Caco-2 (cell line): ENCODE measurements at regions not wholly inside any gene's neighbourhood (a gene's known extent, or its start where the extent isn't known, plus 50 kb on each side); places are given as distances from the start of the nearest gene placed in this dataset.

Experiments
- BruUV-seq: library from RNA; stranded (reverse); fragments of 400-500 nt; replicated peaks from 2 replicates; lab custom pipeline; 2021; lab: Mats Ljungman, UMichigan
- CTCF ChIA-PET: fragments of 300-600 bp; sonication (Branson Sonifier 250); formaldehyde crosslinking; loops from one replicate; lab custom pipeline; 2022; ENCODE audit warnings: antibody characterized with exemption; lab: Charles Lee
- POLR2A ChIA-PET: fragments of 300-600 bp; sonication (Branson Sonifier 250); formaldehyde crosslinking; loops from one replicate; lab custom pipeline; 2022; ENCODE audit warnings: antibody characterized with exemption; lab: Charles Lee
- DNase-seq, 2 experiments: peaks; one replicate each; pipeline versions ENCODE4 v3.0.0 to v3.0.0-alpha.2; 2020 to 2022
- H3K27me3 ChIP-seq: replicated peaks from 2 replicates; pipeline ENCODE4 v1.6.0; 2011; ENCODE audit warnings: low read length; ENCODE audit not compliant: control insufficient read depth, insufficient read depth
- H3K36me3 ChIP-seq: 2 replicates; pipeline ENCODE4 v1.5.1; 2011; ENCODE audit warnings: low read length; ENCODE audit not compliant: control insufficient read depth, insufficient read depth
- H3K4me1 ChIP-seq: fragments of 250-450 bp; sonication (Bioruptor Pico); 2 replicates; pipeline ENCODE4 v1.5.1; 2020; ENCODE audit warnings: mild to moderate bottlenecking
- H3K4me3 ChIP-seq: 2 replicates; pipeline ENCODE4 v1.5.1; 2011; ENCODE audit warnings: low read depth, mild to moderate bottlenecking, control low read depth, low read length
- H3K9me3 ChIP-seq: fragments of 250-450 bp; sonication (Bioruptor Pico); 2 replicates; pipeline ENCODE4 v1.5.1; 2020; ENCODE audit warnings: mild to moderate bottlenecking, moderate library complexity
- H3K27ac Mint-ChIP-seq: one replicate; pipeline ENCODE4 v1.8.0; 2022; ENCODE audit warnings: mixed read lengths; ENCODE audit not compliant: unreplicated experiment
- H3K27me3 Mint-ChIP-seq: one replicate; pipeline ENCODE4 v1.8.0; 2022; ENCODE audit warnings: mixed read lengths; ENCODE audit not compliant: insufficient read depth, unreplicated experiment
- H3K36me3 Mint-ChIP-seq: one replicate; pipeline ENCODE4 v1.8.0; 2022; ENCODE audit warnings: mild to moderate bottlenecking, mixed read lengths; ENCODE audit not compliant: insufficient read depth, unreplicated experiment
- H3K4me1 Mint-ChIP-seq: one replicate; pipeline ENCODE4 v1.8.0; 2022; ENCODE audit warnings: low read depth, mixed read lengths; ENCODE audit not compliant: unreplicated experiment
- H3K4me3 Mint-ChIP-seq: one replicate; pipeline ENCODE4 v1.8.0; 2022; ENCODE audit warnings: mild to moderate bottlenecking, moderate library complexity, mixed read lengths; ENCODE audit not compliant: unreplicated experiment
- H3K9me3 Mint-ChIP-seq: one replicate; pipeline ENCODE4 v1.8.0; 2022; ENCODE audit warnings: mixed read lengths; ENCODE audit not compliant: unreplicated experiment
- CTCF ChIP-seq, 2 experiments: fragments of 200-600 bp in 1 of 2; IDR thresholded peaks; 1 replicate in 1 of 2; 2 replicates in 1 of 2; pipeline versions ENCODE4 v1.5.1 to v1.8.0; 2011 to 2022; ENCODE audit warnings: antibody characterized with exemption in 1 of 2, control low read depth in 1 of 2, inconsistent platforms in 1 of 2, low read depth in 1 of 2, low read length in 1 of 2, mild to moderate bottlenecking in 1 of 2, moderate library complexity in 1 of 2; ENCODE audit not compliant: insufficient read depth in 1 of 2, severe bottlenecking in 1 of 2, unreplicated experiment in 1 of 2
- intact Hi-C: fragments of 100-400 bp; cut with micrococcal nuclease; formaldehyde crosslinking; loops from one replicate; pipeline ENCODE4 v1.10.0; 2022; ENCODE audit not compliant: unreplicated experiment

GRCh38 chr3:78406396-78406795 lies 1361.4 kb downstream of the ROBO1 start:
- Histone ChIP-seq H3K4me3 (no peak overlapping the region), H3K9me3 (no peaks in the 10 kb centered on the region), H3K27me3 (no peaks in the 10 kb centered on the region), H3K36me3 (no peaks in the 10 kb centered on the region), H3K4me1 (no peaks in the 10 kb centered on the region)
- CTCF ChIA-PET: no interaction called here
- no peaks in the 10 kb centered on the region for H3K9me3 Mint-ChIP-seq
- H3K4me3 Mint-ChIP-seq: no peak overlapping the region
- H3K27me3 Mint-ChIP-seq: no peaks in the 10 kb centered on the region
- BruUV-seq: no TSS peak
- no peaks in the 10 kb centered on the region for H3K36me3 Mint-ChIP-seq
- POLR2A ChIA-PET: no interaction called here
- no peaks in the 10 kb centered on the region for H3K4me1 Mint-ChIP-seq
- no peak overlapping the region for H3K27ac Mint-ChIP-seq
- TF ChIP-seq CTCF (IDR thresholded peaks at IDR 0.05; ENCODE audit: insufficient read depth in 1 of 2, low read depth in 1 of 2, low read length in 1 of 2, severe bottlenecking in 1 of 2, unreplicated experiment in 1 of 2): no peak
- intact Hi-C loops: no loop called here
- no peak for DNase-seq

GRCh38 chr3:78410077-78410476 lies 1357.7 kb downstream of the ROBO1 start:
- Mint-ChIP-seq H3K27me3 (no peaks in the 10 kb centered on the region), H3K4me1 (no peaks in the 10 kb centered on the region), H3K9me3 (no peaks in the 10 kb centered on the region), H3K4me3 (no peak overlapping the region), H3K36me3 (no peaks in the 10 kb centered on the region), H3K27ac (no peak overlapping the region)
- no peak for TF ChIP-seq CTCF (IDR thresholded peaks at IDR 0.05; ENCODE audit: insufficient read depth in 1 of 2, low read depth in 1 of 2, low read length in 1 of 2, severe bottlenecking in 1 of 2, unreplicated experiment in 1 of 2)
- Histone ChIP-seq H3K4me3 (no peak overlapping the region), H3K27me3 (no peaks in the 10 kb centered on the region), H3K4me1 (no peaks in the 10 kb centered on the region), H3K9me3 (no peaks in the 10 kb centered on the region), H3K36me3 (no peaks in the 10 kb centered on the region)
- DNase-seq: no peak
- intact Hi-C loops: no loop called here
- ChIA-PET POLR2A (no interaction called here), CTCF (no interaction called here)
- no TSS peak for BruUV-seq

- TF ChIP-seq CTCF (IDR thresholded peaks at IDR 0.05; ENCODE audit: insufficient read depth in 1 of 2, low read depth in 1 of 2, low read length in 1 of 2, severe bottlenecking in 1 of 2, unreplicated experiment in 1 of 2): no peak
- intact Hi-C loops: no loop called here
- Histone ChIP-seq H3K36me3 (no peaks in the 10 kb centered on the region), H3K4me3 (no peak overlapping the region), H3K4me1 (no peaks in the 10 kb centered on the region), H3K27me3 (no peaks in the 10 kb centered on the region), H3K9me3 (no peaks in the 10 kb centered on the region)
- POLR2A ChIA-PET: no interaction called here
- CTCF ChIA-PET: no interaction called here
- no peaks in the 10 kb centered on the region for H3K4me1 Mint-ChIP-seq
- BruUV-seq: no TSS peak
- H3K27ac Mint-ChIP-seq: no peak overlapping the region
- H3K27me3 Mint-ChIP-seq: no peaks in the 10 kb centered on the region
- H3K36me3 Mint-ChIP-seq: no peaks in the 10 kb centered on the region
- no peak for DNase-seq
- no peak overlapping the region for H3K4me3 Mint-ChIP-seq
- no peaks in the 10 kb centered on the region for H3K9me3 Mint-ChIP-seq
These were observed 1353.5 kb downstream of the ROBO1 start for GRCh38 chr3:78414261-78414660.
